ENCODE measurements at regions not wholly inside any gene's neighbourhood (a gene's known extent, or its start where the extent isn't known, plus 50 kb on each side); places are given as distances from the start of the nearest gene placed in this dataset.

DNA sequence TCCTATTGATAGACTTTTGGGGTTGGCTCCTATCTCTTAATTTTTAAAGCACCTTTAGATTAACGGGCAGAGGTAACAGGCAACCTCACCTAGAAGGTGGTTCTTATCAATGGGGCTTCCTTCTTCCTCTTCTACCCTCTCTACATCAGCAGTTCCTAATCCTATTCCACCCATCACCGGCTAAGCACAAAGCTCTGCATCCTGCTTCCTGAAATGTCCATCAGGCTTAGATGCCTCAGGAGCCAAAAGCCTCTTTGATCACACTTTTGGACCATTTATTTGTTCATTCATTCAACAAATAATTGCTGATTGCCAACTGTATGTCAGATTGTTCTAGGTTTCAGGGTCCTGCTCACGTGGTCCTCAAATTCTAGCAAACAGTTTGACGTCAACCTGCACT is 586.0 kb downstream of the TOX3 start:
- Histone ChIP-seq H3K27ac (ENCODE audit: insufficient read depth, low read depth, low read length) (no peak overlapping the region), H3K9me1 (replicated peaks; ENCODE audit: control insufficient read depth, extremely low read depth, insufficient read depth, low read length) (no peaks in the 10 kb centered on the region), H3K9me3 (replicated peaks; ENCODE audit: control insufficient read depth, insufficient read depth, low read length) (peaks cover 6% of the 10 kb centered on the region), H3K9ac (replicated peaks; ENCODE audit: extremely low read depth, insufficient read depth, low read length) (no peak overlapping the region), H3K36me3 (ENCODE audit: control insufficient read depth in 2 of 2, extremely low read depth in 1 of 2, insufficient read depth in 2 of 2, low read length in 2 of 2) (no peaks in the 10 kb centered on the region), H3K79me2 (ENCODE audit: control insufficient read depth, insufficient read depth, low read length) (no peaks in the 10 kb centered on the region), H3K4me3 (replicated peaks in 1 of 3; ENCODE audit: insufficient read depth in 1 of 3, low read depth in 1 of 3, low read length in 3 of 3) (no peak overlapping the region), H3K4me2 (ENCODE audit: insufficient read depth, low read length) (no peak overlapping the region), H3K27me3 (ENCODE audit: control insufficient read depth in 2 of 2, insufficient read depth in 2 of 2, low read length in 2 of 2) (no peaks in the 10 kb centered on the region), H4K20me1 (replicated peaks; ENCODE audit: control insufficient read depth, extremely low read depth, insufficient read depth, low read length) (no peaks in the 10 kb centered on the region), H3K4me1 (ENCODE audit: control insufficient read depth, extremely low read depth, insufficient read depth, low read length) (no peaks in the 10 kb centered on the region), H2AFZ (ENCODE audit: low read depth, low read length) (no peak overlapping the region)
- no TSS peak for BruUV-seq (replicated peaks)
- dilution Hi-C loops (cut with MboI; ENCODE audit: extremely low pct_ligation_motif_present, low sequenced_read_pairs), result no loop called here
- CTCF ChIA-PET, result no interaction called here
- DNase-seq (ENCODE audit: low read depth, low spot score) (no peak), FAIRE-seq (no peak)
- POLR2A ChIA-PET, result no interaction called here
- no peak for TF ChIP-seq EZH2 (IDR thresholded peaks at IDR 0.05; ENCODE audit: borderline replicate concordance, low read depth, low read length, severe bottlenecking)
- TF ChIP-seq, protein P1, sequence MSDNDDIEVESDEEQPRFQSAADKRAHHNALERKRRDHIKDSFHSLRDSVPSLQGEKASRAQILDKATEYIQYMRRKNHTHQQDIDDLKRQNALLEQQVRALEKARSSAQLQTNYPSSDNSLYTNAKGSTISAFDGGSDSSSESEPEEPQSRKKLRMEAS (IDR thresholded peaks at IDR 0.05; ENCODE audit: insufficient read depth, insufficient read length), result no peak
- no peak for TF ChIP-seq JUN (IDR thresholded peaks at IDR 0.05; ENCODE audit: borderline replicate concordance, insufficient read depth, insufficient read length, low read depth)
- TF ChIP-seq, protein P2, sequence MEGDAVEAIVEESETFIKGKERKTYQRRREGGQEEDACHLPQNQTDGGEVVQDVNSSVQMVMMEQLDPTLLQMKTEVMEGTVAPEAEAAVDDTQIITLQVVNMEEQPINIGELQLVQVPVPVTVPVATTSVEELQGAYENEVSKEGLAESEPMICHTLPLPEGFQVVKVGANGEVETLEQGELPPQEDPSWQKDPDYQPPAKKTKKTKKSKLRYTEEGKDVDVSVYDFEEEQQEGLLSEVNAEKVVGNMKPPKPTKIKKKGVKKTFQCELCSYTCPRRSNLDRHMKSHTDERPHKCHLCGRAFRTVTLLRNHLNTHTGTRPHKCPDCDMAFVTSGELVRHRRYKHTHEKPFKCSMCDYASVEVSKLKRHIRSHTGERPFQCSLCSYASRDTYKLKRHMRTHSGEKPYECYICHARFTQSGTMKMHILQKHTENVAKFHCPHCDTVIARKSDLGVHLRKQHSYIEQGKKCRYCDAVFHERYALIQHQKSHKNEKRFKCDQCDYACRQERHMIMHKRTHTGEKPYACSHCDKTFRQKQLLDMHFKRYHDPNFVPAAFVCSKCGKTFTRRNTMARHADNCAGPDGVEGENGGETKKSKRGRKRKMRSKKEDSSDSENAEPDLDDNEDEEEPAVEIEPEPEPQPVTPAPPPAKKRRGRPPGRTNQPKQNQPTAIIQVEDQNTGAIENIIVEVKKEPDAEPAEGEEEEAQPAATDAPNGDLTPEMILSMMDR (IDR thresholded peaks at IDR 0.05; ENCODE audit: extremely low read depth in 1 of 2, insufficient read depth in 1 of 2, low read depth in 1 of 2, low read length in 2 of 2), result no peak
- no peak for TF ChIP-seq GATA2 (IDR thresholded peaks at IDR 0.05; ENCODE audit: insufficient read depth, insufficient read length, low read depth, low read length)
- no peak for TF ChIP-seq POLR2A (IDR thresholded peaks at IDR 0.05; ENCODE audit: low read depth, low read length)
- no peak for TF ChIP-seq FOS (IDR thresholded peaks at IDR 0.05; ENCODE audit: borderline replicate concordance, insufficient read depth, low read length)
- TF ChIP-seq MYC (IDR thresholded peaks at IDR 0.05; ENCODE audit: low read depth, low read length), result no peak
- TF ChIP-seq POLR2AphosphoS5 (IDR thresholded peaks at IDR 0.05; ENCODE audit: insufficient read depth, low read depth, low read length), result no peak
- intact Hi-C loops (cut with micrococcal nuclease), result no loop called here

Measured in endothelial cell of umbilical vein (primary cell).